Inferior parietal cortex (tissue), 1 donor: ENCODE measurements at regions not wholly inside any gene's neighbourhood (a gene's known extent, or its start where the extent isn't known, plus 50 kb on each side); places are given as distances from the start of the nearest gene placed in this dataset.
"Not testable (repeated sequence)": the region's sequence is repeated elsewhere in the genome, so short reads cannot be mapped to it uniquely, and the experiment has no call there.

Experiments used
- DNase-seq: peaks from one replicate; pipeline ENCODE4 v3.0.0-alpha.2; 2016; ENCODE audit errors: extremely low spot score

GRCh38 chr9:10835791-10836463 is 223.1 kb upstream of the PTPRD start:
- no peak for DNase-seq

- DNase-seq: no peak
These were observed 230.3 kb upstream of the PTPRD start for GRCh38 chr9:10843151-10843550.

GRCh38 chr9:10855847-10856246 is 243.0 kb upstream of the PTPRD start:
- no peak for DNase-seq

- no peak for DNase-seq
These were observed 246.0 kb upstream of the PTPRD start for GRCh38 chr9:10858817-10859216.

GRCh38 chr9:10863476-10863875 is 250.7 kb upstream of the PTPRD start:
- no peak for DNase-seq

- no peak for DNase-seq
These were observed 254.4 kb upstream of the PTPRD start for GRCh38 chr9:10867194-10867593.

GRCh38 chr9:10869687-10870086 is 256.9 kb upstream of the PTPRD start:
- DNase-seq: no peak

- no peak for DNase-seq
These were observed 261.2 kb upstream of the PTPRD start for GRCh38 chr9:10873999-10874398.

GRCh38 chr9:10875752-10876151 is 262.9 kb upstream of the PTPRD start:
- no peak for DNase-seq

- no peak for DNase-seq
These were observed 263.5 kb upstream of the PTPRD start for GRCh38 chr9:10876333-10876732.

GRCh38 chr9:10890266-10890665 is 277.5 kb upstream of the PTPRD start:
- DNase-seq: not testable (repeated sequence)

- no peak for DNase-seq
These were observed 286.7 kb upstream of the PTPRD start for GRCh38 chr9:10899509-10899908.

- no peak for DNase-seq
These were observed 291.2 kb upstream of the PTPRD start for GRCh38 chr9:10903969-10904368.

GRCh38 chr9:10910779-10911178 is 298.0 kb upstream of the PTPRD start:
- DNase-seq: no peak

GRCh38 chr9:10911373-10911772 is 298.6 kb upstream of the PTPRD start:
- DNase-seq: no peak

GRCh38 chr9:10917001-10917400 is 304.2 kb upstream of the PTPRD start:
- no peak for DNase-seq

GRCh38 chr9:10921671-10922070 is 308.9 kb upstream of the PTPRD start:
- DNase-seq: no peak

- DNase-seq: no peak
These were observed 313.1 kb upstream of the PTPRD start for GRCh38 chr9:10925896-10926295.

- DNase-seq: no peak
These were observed 315.6 kb upstream of the PTPRD start for GRCh38 chr9:10928372-10928771.

GRCh38 chr9:10930081-10930480 is 317.3 kb upstream of the PTPRD start:
- DNase-seq: no peak

- DNase-seq: no peak
These were observed 334.0 kb upstream of the PTPRD start for GRCh38 chr9:10946676-10947410.

- no peak for DNase-seq
These were observed 345.1 kb upstream of the PTPRD start for GRCh38 chr9:10957878-10958277.

GRCh38 chr9:10961883-10962282 is 349.1 kb upstream of the PTPRD start:
- DNase-seq: no peak

GRCh38 chr9:10983251-10983650 is 370.4 kb upstream of the PTPRD start:
- DNase-seq: no peak
